H9 (cell line): ENCODE measurements at regions not wholly inside any gene's neighbourhood (a gene's known extent, or its start where the extent isn't known, plus 50 kb on each side); places are given as distances from the start of the nearest gene placed in this dataset.

Experiments
- DNase-seq: peaks from one replicate; pipeline ENCODE4 v3.0.0-alpha.2; 2017
- H2AFZ ChIP-seq: one replicate; pipeline ENCODE4 v1.6.1; 2013; ENCODE audit warnings: mild to moderate bottlenecking, low read length, control low read depth, moderate library complexity
- H2AK5ac ChIP-seq: 2 replicates; pipeline ENCODE4 v1.6.1; 2013; ENCODE audit warnings: low read length, control low read depth, mixed read lengths; ENCODE audit not compliant: insufficient read length
- H2BK120ac ChIP-seq: one replicate; pipeline ENCODE4 v1.6.1; 2013; ENCODE audit warnings: low read depth, mild to moderate bottlenecking, low read length, control low read depth, inconsistent platforms; ENCODE audit not compliant: poor library complexity, severe bottlenecking
- H2BK12ac ChIP-seq: 2 replicates; pipeline ENCODE4 v1.6.1; 2013; ENCODE audit warnings: low read length, control low read depth, mixed read lengths, low read depth; ENCODE audit not compliant: insufficient read length
- H2BK15ac ChIP-seq: 2 replicates; pipeline ENCODE4 v1.6.1; 2013; ENCODE audit warnings: low read depth, low read length, control low read depth
- H2BK20ac ChIP-seq: one replicate; pipeline ENCODE4 v1.6.1; 2013; ENCODE audit warnings: low read depth, mild to moderate bottlenecking, low read length, control low read depth, inconsistent platforms; ENCODE audit not compliant: poor library complexity, severe bottlenecking
- H2BK5ac ChIP-seq: 2 replicates; pipeline ENCODE4 v1.6.1; 2013; ENCODE audit warnings: low read length, control low read depth, mixed read lengths; ENCODE audit not compliant: insufficient read length
- H3K14ac ChIP-seq: 2 replicates; pipeline ENCODE4 v1.6.1; 2013; ENCODE audit warnings: low read length, control low read depth; ENCODE audit not compliant: insufficient read depth
- H3K18ac ChIP-seq: 2 replicates; pipeline ENCODE4 v1.6.1; 2013; ENCODE audit warnings: low read depth, mild to moderate bottlenecking, mixed read lengths, low read length, control low read depth; ENCODE audit not compliant: insufficient read length
- H3K23ac ChIP-seq: 2 replicates; pipeline ENCODE4 v1.6.1; 2013; ENCODE audit warnings: low read length, control low read depth, mixed read lengths, low read depth; ENCODE audit not compliant: insufficient read length
- H3K23me2 ChIP-seq: 2 replicates; pipeline ENCODE4 v1.6.1; 2013; ENCODE audit warnings: low read depth, mild to moderate bottlenecking, mixed read lengths, low read length, control low read depth; ENCODE audit not compliant: insufficient read length, poor library complexity, severe bottlenecking
- H3K27ac ChIP-seq: 2 replicates; pipeline ENCODE4 v1.5.1; 2013; ENCODE audit warnings: low read length, control low read depth, mixed read lengths, low read depth; ENCODE audit not compliant: insufficient read length
- H3K27me3 ChIP-seq: 2 replicates; pipeline ENCODE4 v1.6.1; 2013; ENCODE audit warnings: low read length, control low read depth, inconsistent platforms; ENCODE audit not compliant: insufficient read depth
- H3K4ac ChIP-seq: 2 replicates; pipeline ENCODE4 v1.6.1; 2013; ENCODE audit warnings: low read depth, mild to moderate bottlenecking, control low read depth, inconsistent platforms, low read length, moderate library complexity
- H3K4me1 ChIP-seq: 2 replicates; pipeline ENCODE4 v1.6.1; 2013; ENCODE audit warnings: low read length, control low read depth, inconsistent platforms; ENCODE audit not compliant: insufficient read depth
- H3K4me2 ChIP-seq: 2 replicates; pipeline ENCODE4 v1.6.1; 2013; ENCODE audit warnings: low read length, control low read depth, mixed read lengths; ENCODE audit not compliant: insufficient read length, insufficient read depth
- H3K56ac ChIP-seq: 2 replicates; pipeline ENCODE4 v1.6.1; 2013; ENCODE audit warnings: low read depth, mild to moderate bottlenecking, mixed read lengths, low read length, control low read depth; ENCODE audit not compliant: insufficient read length
- H3K79me1 ChIP-seq: 2 replicates; pipeline ENCODE4 v1.6.1; 2013; ENCODE audit warnings: low read depth, mild to moderate bottlenecking, moderate library complexity, low read length, control low read depth, inconsistent platforms; ENCODE audit not compliant: insufficient read depth, poor library complexity, severe bottlenecking
- H3K79me2 ChIP-seq: 2 replicates; pipeline ENCODE4 v1.6.1; 2013; ENCODE audit warnings: low read length, control low read depth, inconsistent platforms; ENCODE audit not compliant: insufficient read depth
- H3K9ac ChIP-seq: 2 replicates; pipeline ENCODE4 v1.6.1; 2013; ENCODE audit warnings: low read length, control low read depth, mixed read lengths; ENCODE audit not compliant: insufficient read length; ENCODE audit errors: extremely low read depth
- H3K9me3 ChIP-seq: one replicate; pipeline ENCODE4 v1.6.1; 2013; ENCODE audit warnings: low read depth, low read length, inconsistent platforms; ENCODE audit not compliant: control insufficient read depth
- H3T11ph ChIP-seq: one replicate; pipeline ENCODE4 v1.6.1; 2013; ENCODE audit warnings: mild to moderate bottlenecking, low read length, control low read depth, inconsistent platforms
- H4K20me1 ChIP-seq: one replicate; pipeline ENCODE4 v1.6.1; 2013; ENCODE audit not compliant: control insufficient read depth, insufficient read length, insufficient read depth
- H4K5ac ChIP-seq: 2 replicates; pipeline ENCODE4 v1.6.1; 2013; ENCODE audit warnings: low read depth, mild to moderate bottlenecking, mixed read lengths, low read length, control low read depth; ENCODE audit not compliant: insufficient read length
- H4K8ac ChIP-seq: replicated peaks from 2 replicates; pipeline ENCODE4 v1.6.1; 2013; ENCODE audit warnings: low read length, control low read depth, mixed read lengths, low read depth; ENCODE audit not compliant: insufficient read length
- H4K91ac ChIP-seq: 2 replicates; pipeline ENCODE4 v1.6.1; 2013; ENCODE audit warnings: low read depth, mild to moderate bottlenecking, moderate library complexity, mixed read lengths, low read length, control low read depth; ENCODE audit not compliant: insufficient read length
- H3K27ac Mint-ChIP-seq, 3 experiments: 2 replicates in 2 of 3; 3 replicates in 1 of 3; pipeline ENCODE4 v1.8.0; 2020 to 2021; ENCODE audit warnings: mixed read lengths in 3 of 3, mild to moderate bottlenecking in 1 of 3, moderate library complexity in 1 of 3
- H3K27me3 Mint-ChIP-seq: 2 replicates; pipeline ENCODE4 v1.8.0; 2021; ENCODE audit warnings: low read depth, mild to moderate bottlenecking, moderate library complexity, mixed read lengths
- H3K36me3 Mint-ChIP-seq, 3 experiments: 2 replicates in 2 of 3; 3 replicates in 1 of 3; pipeline ENCODE4 v1.8.0; 2020 to 2021; ENCODE audit warnings: low read depth in 3 of 3, mixed read lengths in 3 of 3; ENCODE audit not compliant: insufficient read depth in 1 of 3
- H3K4me1 Mint-ChIP-seq, 2 experiments: 2 replicates each; pipeline ENCODE4 v1.8.0; 2020; ENCODE audit warnings: mixed read lengths in 2 of 2
- H3K4me3 Mint-ChIP-seq, 2 experiments: 2 replicates in 1 of 2; 3 replicates in 1 of 2; pipeline ENCODE4 v1.8.0; 2020 to 2021; ENCODE audit warnings: mild to moderate bottlenecking in 2 of 2, mixed read lengths in 2 of 2, moderate library complexity in 1 of 2
- H3K9me3 Mint-ChIP-seq, 2 experiments: 2 replicates in 1 of 2; 3 replicates in 1 of 2; pipeline ENCODE4 v1.8.0; 2020; ENCODE audit warnings: mild to moderate bottlenecking in 2 of 2, mixed read lengths in 2 of 2, moderate library complexity in 1 of 2
- WGBS: extraction: QIAGEN DNeasy Blood & Tissue Kit; methylation state at CpG from one replicate; pipeline ENCODE4 v1.1.7; 2013; ENCODE audit warnings: missing lambda C conversion rate, low lambda C conversion rate, mixed read lengths; ENCODE audit not compliant: insufficient read length; ENCODE audit errors: extremely low coverage; 5-methylcytosine and 5-hydroxymethylcytosine counted together
- TF ChIP-seq, protein P1 (sequence below): fragments of 200-600 bp; sonication (generic); conservative IDR thresholded peaks from 3 replicates; pipeline ENCODE4 v1.8.0; 2021; ENCODE audit warnings: antibody characterized with exemption, mild to moderate bottlenecking

DNA sequence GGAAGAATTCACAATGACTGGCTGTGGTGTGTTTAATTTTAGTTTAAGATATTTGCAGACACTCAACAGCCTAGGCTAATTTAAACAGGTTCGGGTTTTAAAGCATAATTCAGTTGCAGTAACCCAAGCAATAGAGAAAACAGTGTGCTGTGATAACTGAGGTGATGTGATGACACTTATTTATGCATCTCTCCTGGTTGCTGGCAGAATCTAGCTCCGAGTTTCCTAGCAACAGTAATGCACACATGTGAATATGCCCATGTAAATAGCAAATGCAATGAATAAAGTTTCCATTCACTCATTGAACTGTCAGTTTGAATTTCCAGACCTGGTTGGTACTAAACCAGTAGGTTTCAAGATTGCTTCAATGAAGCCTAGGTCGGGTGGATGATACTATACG lies 426.5 kb downstream of the TMX3 start:
- no peak overlapping the region for H3K27ac Mint-ChIP-seq
- WGBS = no CpG with 5 or more reads among the region's 4 CpGs
- Histone ChIP-seq H2BK15ac (no peak overlapping the region), H3K56ac (no peak overlapping the region), H4K8ac (no peak overlapping the region), H3K4ac (no peak overlapping the region), H2BK120ac (no peak overlapping the region), H3K4me1 (no peaks in the 10 kb centered on the region), H4K20me1 (no peaks in the 10 kb centered on the region), H3T11ph (no peak overlapping the region), H3K79me2 (no peaks in the 10 kb centered on the region), H3K18ac (no peak overlapping the region), H2AFZ (no peak overlapping the region), H2BK5ac (no peak overlapping the region), H3K4me2 (no peak overlapping the region), H3K27ac (no peak overlapping the region), H4K5ac (no peak overlapping the region), H3K23ac (no peak overlapping the region), H4K91ac (no peak overlapping the region), H2BK12ac (no peak overlapping the region), H3K27me3 (no peaks in the 10 kb centered on the region), H3K9me3 (no peaks in the 10 kb centered on the region), H3K14ac (no peak overlapping the region), H3K9ac (no peak overlapping the region), H2BK20ac (no peak overlapping the region), H3K79me1 (no peaks in the 10 kb centered on the region), H2AK5ac (no peak overlapping the region), H3K23me2 (no peaks in the 10 kb centered on the region)
- no peaks in the 10 kb centered on the region for H3K27me3 Mint-ChIP-seq
- peaks cover 2% of the 10 kb centered on the region in 2 experiments; a peak in 3 of 5 replicates for H3K9me3 Mint-ChIP-seq
- no peaks in the 10 kb centered on the region for H3K4me1 Mint-ChIP-seq
- no peak overlapping the region for H3K4me3 Mint-ChIP-seq
- TF ChIP-seq, protein P1, sequence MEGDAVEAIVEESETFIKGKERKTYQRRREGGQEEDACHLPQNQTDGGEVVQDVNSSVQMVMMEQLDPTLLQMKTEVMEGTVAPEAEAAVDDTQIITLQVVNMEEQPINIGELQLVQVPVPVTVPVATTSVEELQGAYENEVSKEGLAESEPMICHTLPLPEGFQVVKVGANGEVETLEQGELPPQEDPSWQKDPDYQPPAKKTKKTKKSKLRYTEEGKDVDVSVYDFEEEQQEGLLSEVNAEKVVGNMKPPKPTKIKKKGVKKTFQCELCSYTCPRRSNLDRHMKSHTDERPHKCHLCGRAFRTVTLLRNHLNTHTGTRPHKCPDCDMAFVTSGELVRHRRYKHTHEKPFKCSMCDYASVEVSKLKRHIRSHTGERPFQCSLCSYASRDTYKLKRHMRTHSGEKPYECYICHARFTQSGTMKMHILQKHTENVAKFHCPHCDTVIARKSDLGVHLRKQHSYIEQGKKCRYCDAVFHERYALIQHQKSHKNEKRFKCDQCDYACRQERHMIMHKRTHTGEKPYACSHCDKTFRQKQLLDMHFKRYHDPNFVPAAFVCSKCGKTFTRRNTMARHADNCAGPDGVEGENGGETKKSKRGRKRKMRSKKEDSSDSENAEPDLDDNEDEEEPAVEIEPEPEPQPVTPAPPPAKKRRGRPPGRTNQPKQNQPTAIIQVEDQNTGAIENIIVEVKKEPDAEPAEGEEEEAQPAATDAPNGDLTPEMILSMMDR = no peak
- H3K36me3 Mint-ChIP-seq = no peaks in the 10 kb centered on the region
- DNase-seq = no peak
